HEK293 (cell line): ENCODE measurements at regions not wholly inside any gene's neighbourhood (a gene's known extent, or its start where the extent isn't known, plus 50 kb on each side); places are given as distances from the start of the nearest gene placed in this dataset.

Source experiments
- CTCF ChIA-PET: fragments of 350-600 bp; formaldehyde crosslinking; extraction: SDS; loops from one replicate; lab custom pipeline; 2021; ENCODE audit warnings: antibody characterized with exemption; lab: Yijun Ruan, JAX
- POLR2A ChIA-PET: fragments of 300-600 bp; formaldehyde crosslinking; extraction: SDS; loops from one replicate; lab custom pipeline; 2020; ENCODE audit warnings: antibody characterized with exemption, inconsistent platforms; lab: Yijun Ruan, JAX
- H3K27ac ChIP-seq: fragments of 200-500 bp; sonication (Bioruptor generic); 2 replicates; pipeline ENCODE4 v1.5.1; 2014; ENCODE audit warnings: low read depth, low read length, control low read depth, inconsistent platforms; ENCODE audit errors: extremely low read depth
- H3K36me3 ChIP-seq, 2 experiments: fragments of 200-500 bp in 1 of 2; sonication (Bioruptor generic) in 1 of 2; 1 replicate in 1 of 2; 2 replicates in 1 of 2; pipeline ENCODE4 v1.5.1; 2014 to 2017; ENCODE audit warnings: inconsistent platforms in 2 of 2, low read length in 2 of 2; ENCODE audit not compliant: control insufficient read depth in 2 of 2, insufficient read depth in 1 of 2
- H3K4me1 ChIP-seq: fragments of 200-500 bp; sonication (Bioruptor generic); 2 replicates; pipeline ENCODE4 v1.5.1; 2014; ENCODE audit warnings: mild to moderate bottlenecking, low read length, inconsistent platforms; ENCODE audit not compliant: control insufficient read depth, insufficient read depth
- H3K4me3 ChIP-seq: 2 replicates; pipeline ENCODE4 v1.5.1; 2011; ENCODE audit warnings: low read depth, mild to moderate bottlenecking, control low read depth, low read length, moderate library complexity
- H3K9me3 ChIP-seq: fragments of 200-500 bp; sonication (Bioruptor generic); 2 replicates; pipeline ENCODE4 v1.5.1; 2014; ENCODE audit warnings: low read depth, low read length, inconsistent platforms; ENCODE audit not compliant: control insufficient read depth, insufficient read depth
- AEBP2 ChIP-seq: fragments of 450-650 bp; formaldehyde crosslinking; IDR thresholded peaks from 2 replicates; pipeline ENCODE4 v1.5.1; 2016; ENCODE audit warnings: missing biosample characterization, missing genetic modification characterization, borderline replicate concordance
- BCL11B ChIP-seq: fragments of 450-650 bp; formaldehyde crosslinking; IDR thresholded peaks from 2 replicates; pipeline ENCODE4 v1.5.1; 2016; ENCODE audit warnings: low read depth, missing biosample characterization, missing genetic modification characterization
- OSR2 ChIP-seq: fragments of 450-650 bp; formaldehyde crosslinking; IDR thresholded peaks from 2 replicates; pipeline ENCODE4 v1.5.1; 2016; ENCODE audit warnings: missing biosample characterization, missing genetic modification characterization
- PRDM6 ChIP-seq: fragments of 450-650 bp; formaldehyde crosslinking; IDR thresholded peaks from 2 replicates; pipeline ENCODE4 v1.5.1; 2017; ENCODE audit warnings: missing biosample characterization, missing genetic modification characterization
- REPIN1 ChIP-seq: fragments of 450-650 bp; formaldehyde crosslinking; IDR thresholded peaks from 2 replicates; pipeline ENCODE4 v1.5.1; 2017; ENCODE audit warnings: missing biosample characterization, missing genetic modification characterization, low read depth
- ZBTB10 ChIP-seq: fragments of 450-650 bp; formaldehyde crosslinking; IDR thresholded peaks from 2 replicates; pipeline ENCODE4 v1.5.1; 2016; ENCODE audit warnings: missing biosample characterization, missing genetic modification characterization
- ZBTB48 ChIP-seq: fragments of 450-650 bp; formaldehyde crosslinking; IDR thresholded peaks from 2 replicates; pipeline ENCODE4 v1.5.1; 2016; ENCODE audit warnings: missing biosample characterization, missing genetic modification characterization
- ZEB2 ChIP-seq: fragments of 450-650 bp; formaldehyde crosslinking; IDR thresholded peaks from 2 replicates; pipeline ENCODE4 v1.5.1; 2016; ENCODE audit warnings: missing biosample characterization, missing genetic modification characterization
- ZNF18 ChIP-seq: fragments of 450-650 bp; formaldehyde crosslinking; IDR thresholded peaks from 2 replicates; pipeline ENCODE4 v1.5.1; 2016; ENCODE audit warnings: missing biosample characterization, missing genetic modification characterization
- ZNF335 ChIP-seq: fragments of 450-650 bp; formaldehyde crosslinking; conservative IDR thresholded peaks from 2 replicates; pipeline ENCODE4 v1.5.1; 2016; ENCODE audit warnings: missing biosample characterization, missing genetic modification characterization
- ZNF37A ChIP-seq: fragments of 450-650 bp; IDR thresholded peaks from 2 replicates; pipeline ENCODE4 v1.5.1; 2018; ENCODE audit warnings: missing biosample characterization, missing genetic modification characterization
- ZNF549 ChIP-seq: fragments of 450-650 bp; IDR thresholded peaks from 2 replicates; pipeline ENCODE4 v1.5.1; 2018; ENCODE audit warnings: missing biosample characterization, missing genetic modification characterization, mild to moderate bottlenecking, inconsistent platforms, moderate library complexity
- ZNF558 ChIP-seq: fragments of 450-650 bp; formaldehyde crosslinking; IDR thresholded peaks from 2 replicates; pipeline ENCODE4 v1.5.1; 2016; ENCODE audit warnings: missing biosample characterization, missing genetic modification characterization
- ZNF585B ChIP-seq: fragments of 450-650 bp; formaldehyde crosslinking; IDR thresholded peaks from 2 replicates; pipeline ENCODE4 v1.5.1; 2016; ENCODE audit warnings: missing biosample characterization, missing genetic modification characterization
- ZNF658 ChIP-seq: fragments of 450-650 bp; formaldehyde crosslinking; IDR thresholded peaks from 2 replicates; pipeline ENCODE4; 2016; ENCODE audit warnings: missing biosample characterization, missing genetic modification characterization
- ZNF660 ChIP-seq: fragments of 450-650 bp; IDR thresholded peaks from 2 replicates; pipeline ENCODE4 v1.5.1; 2018; ENCODE audit warnings: missing biosample characterization, mild to moderate bottlenecking, missing genetic modification characterization
- ZNF76 ChIP-seq: fragments of 450-650 bp; formaldehyde crosslinking; IDR thresholded peaks from 2 replicates; pipeline ENCODE4; 2016; ENCODE audit warnings: low read depth, missing biosample characterization, missing genetic modification characterization, borderline replicate concordance
- ZNF792 ChIP-seq: fragments of 450-650 bp; formaldehyde crosslinking; IDR thresholded peaks from 2 replicates; pipeline ENCODE4 v1.5.1; 2016; ENCODE audit warnings: missing biosample characterization, missing genetic modification characterization

- no peak for TF ChIP-seq ZBTB10 (tag by site-specific recombination)
- TF ChIP-seq ZNF660 (tag by site-specific recombination): no peak
- TF ChIP-seq ZNF792: no peak
- no peak for TF ChIP-seq ZNF558
Measured at GRCh38 chr7:155377838-155378579, 79.9 kb upstream of the EN2 start (continued).

GRCh38 chr7:155378580-155378934, 79.4 kb upstream of the EN2 start:
- CTCF ChIA-PET: interaction anchor here (0.7 to 3.5 kb wide), 10 partner anchors 11 to 1466 kb away, joined by 3 to 37 read pairs (median 4); no protein-coding TSS in a partner anchor
- TF ChIP-seq ZEB2 (no peak), AEBP2 (no peak), ZNF335 (no peak), ZNF585B (tag by site-specific recombination) (no peak), ZBTB10 (tag by site-specific recombination) (no peak), ZNF37A (tag by site-specific recombination) (no peak), PRDM6 (tag by site-specific recombination) (no peak), ZNF549 (tag by site-specific recombination) (no peak)
- TF ChIP-seq, all 188 proteins: peak for 0
- POLR2A ChIA-PET: no interaction called here

GRCh38 chr7:155378959-155379871, 78.7 kb upstream of the EN2 start:
- POLR2A ChIA-PET: no interaction called here
- no peak for TF ChIP-seq ZNF76 (tag by site-specific recombination)
- TF ChIP-seq REPIN1 (tag by site-specific recombination): no peak
- TF ChIP-seq BCL11B: no peak
- no peak for TF ChIP-seq ZBTB48 (tag by site-specific recombination)
- TF ChIP-seq OSR2 (tag by site-specific recombination): no peak
- no peak for TF ChIP-seq ZNF18 (tag by site-specific recombination)
- no peak for TF ChIP-seq ZNF658
- no peak overlapping the region for H3K4me3 ChIP-seq

More at GRCh38 chr7:155378580-155378934, 79.4 kb upstream of the EN2 start:
- H3K4me1 ChIP-seq: no peaks in the 10 kb centered on the region; the same call in 1 of the 2 replicates
- no peaks in the 10 kb centered on the region for H3K9me3 ChIP-seq
- no peak overlapping the region for H3K4me3 ChIP-seq
- no peaks in the 10 kb centered on the region for H3K36me3 ChIP-seq
- no peak overlapping the region for H3K27ac ChIP-seq

More at GRCh38 chr7:155378959-155379871, 78.7 kb upstream of the EN2 start:
- no peak overlapping the region for H3K27ac ChIP-seq
- no peaks in the 10 kb centered on the region for H3K9me3 ChIP-seq
- H3K4me1 ChIP-seq: no peaks in the 10 kb centered on the region; the same call in 1 of the 2 replicates
- CTCF ChIA-PET: interaction anchor here (0.5 to 3.5 kb wide), 29 partner anchors 8 to 451 kb away, joined by 3 to 37 read pairs (median 3); no protein-coding TSS in a partner anchor
- no peaks in the 10 kb centered on the region for H3K36me3 ChIP-seq
